GM12872 (cell line): ENCODE measurements at regions not wholly inside any gene's neighbourhood (a gene's known extent, or its start where the extent isn't known, plus 50 kb on each side); places are given as distances from the start of the nearest gene placed in this dataset.

Experiments used
- TF ChIP-seq, protein P1 (sequence below): IDR thresholded peaks from 3 replicates; pipeline ENCODE4 v1.5.1; 2011; ENCODE audit warnings: low read depth, mild to moderate bottlenecking, low read length, moderate library complexity; ENCODE audit not compliant: insufficient read depth

DNA sequence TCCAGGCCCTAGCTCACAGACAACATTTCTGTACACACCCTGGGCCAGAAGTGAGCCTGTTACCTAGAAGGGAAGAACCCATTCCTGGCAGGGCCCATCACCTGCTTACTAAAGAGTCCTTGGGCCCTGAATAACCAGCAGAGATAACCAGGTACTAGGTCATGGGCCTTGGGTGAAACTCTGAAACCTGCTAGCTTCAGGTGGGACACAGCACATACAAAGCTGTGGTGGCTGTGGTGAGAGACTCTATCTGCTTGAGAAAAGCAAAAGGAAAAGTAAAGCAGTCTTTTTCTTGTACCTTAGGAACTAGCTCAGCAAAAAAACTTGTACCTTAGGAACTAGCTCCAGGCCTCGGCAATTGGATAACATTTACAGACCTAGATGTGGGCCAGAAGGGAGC lies 1895.9 kb upstream of the PCDH20 start:
- TF ChIP-seq, protein P1, sequence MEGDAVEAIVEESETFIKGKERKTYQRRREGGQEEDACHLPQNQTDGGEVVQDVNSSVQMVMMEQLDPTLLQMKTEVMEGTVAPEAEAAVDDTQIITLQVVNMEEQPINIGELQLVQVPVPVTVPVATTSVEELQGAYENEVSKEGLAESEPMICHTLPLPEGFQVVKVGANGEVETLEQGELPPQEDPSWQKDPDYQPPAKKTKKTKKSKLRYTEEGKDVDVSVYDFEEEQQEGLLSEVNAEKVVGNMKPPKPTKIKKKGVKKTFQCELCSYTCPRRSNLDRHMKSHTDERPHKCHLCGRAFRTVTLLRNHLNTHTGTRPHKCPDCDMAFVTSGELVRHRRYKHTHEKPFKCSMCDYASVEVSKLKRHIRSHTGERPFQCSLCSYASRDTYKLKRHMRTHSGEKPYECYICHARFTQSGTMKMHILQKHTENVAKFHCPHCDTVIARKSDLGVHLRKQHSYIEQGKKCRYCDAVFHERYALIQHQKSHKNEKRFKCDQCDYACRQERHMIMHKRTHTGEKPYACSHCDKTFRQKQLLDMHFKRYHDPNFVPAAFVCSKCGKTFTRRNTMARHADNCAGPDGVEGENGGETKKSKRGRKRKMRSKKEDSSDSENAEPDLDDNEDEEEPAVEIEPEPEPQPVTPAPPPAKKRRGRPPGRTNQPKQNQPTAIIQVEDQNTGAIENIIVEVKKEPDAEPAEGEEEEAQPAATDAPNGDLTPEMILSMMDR, result no peak

DNA sequence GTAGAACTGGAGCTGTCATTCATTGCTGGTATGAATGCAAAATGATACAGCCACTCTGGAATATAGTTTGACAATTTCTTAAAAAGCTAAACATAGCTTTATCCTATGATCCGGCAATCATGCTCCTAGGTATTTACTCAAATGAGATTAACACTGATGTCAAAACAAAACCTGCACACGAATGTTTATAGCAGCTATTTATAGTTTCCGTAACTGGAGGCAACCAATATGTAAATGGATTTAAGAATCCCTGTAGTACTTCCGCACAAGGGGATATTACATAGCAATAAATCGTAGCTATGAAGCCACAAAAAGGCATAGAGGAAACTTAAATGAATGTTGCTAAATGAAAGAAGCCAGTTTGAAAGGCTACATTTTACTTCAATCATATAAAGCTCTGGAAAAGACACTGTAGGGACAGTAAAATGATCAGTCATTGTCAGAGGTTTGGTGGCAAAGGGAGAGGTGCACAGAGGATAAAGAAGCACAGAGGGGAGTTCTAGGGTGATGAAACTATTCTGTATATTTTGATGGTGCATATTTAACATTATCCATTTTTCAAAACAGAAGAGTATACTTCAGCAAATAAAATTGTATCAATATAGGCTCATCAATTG lies 1893.0 kb upstream of the PCDH20 start:
- TF ChIP-seq, protein P1, result no peak

DNA sequence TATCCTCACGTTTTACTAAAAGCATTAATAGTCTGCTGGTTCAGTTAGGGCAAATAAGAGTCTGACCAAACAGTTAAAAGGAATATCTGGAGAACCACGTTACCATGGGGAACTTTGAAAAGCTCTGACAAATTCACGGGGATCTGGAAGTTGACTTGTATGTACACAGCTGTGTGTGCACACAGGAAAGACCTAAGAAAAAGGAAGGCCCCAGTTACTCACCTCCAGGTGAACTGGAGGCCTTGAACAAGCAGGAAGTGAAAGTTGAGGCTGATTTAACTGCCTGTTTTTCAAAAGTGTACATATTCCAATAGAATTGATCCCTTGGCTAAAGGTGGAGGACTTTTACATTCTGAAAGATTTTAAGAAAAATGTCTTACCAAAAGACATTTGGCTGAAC lies 1891.6 kb upstream of the PCDH20 start:
- TF ChIP-seq, protein P1, result no peak

DNA sequence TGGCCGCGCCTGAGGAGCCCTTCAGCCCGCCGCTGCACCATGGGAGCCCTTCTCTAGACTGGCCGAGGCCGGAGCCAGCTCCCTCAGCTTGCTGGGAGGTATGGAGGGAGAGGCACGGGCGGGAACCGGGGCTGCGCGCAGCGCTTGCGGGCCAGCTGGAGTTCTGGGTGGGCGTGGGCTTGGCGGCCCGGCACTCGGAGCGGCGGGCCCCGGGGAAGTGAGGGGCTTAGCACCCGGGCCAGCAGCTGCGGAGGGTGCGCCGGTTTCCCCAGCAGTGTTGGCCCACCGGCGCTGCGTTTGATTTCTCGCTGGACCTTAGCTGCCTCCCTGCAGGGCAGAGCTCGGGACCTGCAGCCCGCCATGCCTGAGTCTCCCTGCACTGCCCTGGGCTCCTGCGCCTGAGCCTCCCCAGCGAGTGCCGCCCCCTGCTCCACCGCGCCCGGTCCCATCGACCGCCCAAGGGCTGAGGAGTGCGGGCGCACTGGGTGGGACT lies 1890.0 kb upstream of the PCDH20 start:
- TF ChIP-seq, protein P1, result no peak

DNA sequence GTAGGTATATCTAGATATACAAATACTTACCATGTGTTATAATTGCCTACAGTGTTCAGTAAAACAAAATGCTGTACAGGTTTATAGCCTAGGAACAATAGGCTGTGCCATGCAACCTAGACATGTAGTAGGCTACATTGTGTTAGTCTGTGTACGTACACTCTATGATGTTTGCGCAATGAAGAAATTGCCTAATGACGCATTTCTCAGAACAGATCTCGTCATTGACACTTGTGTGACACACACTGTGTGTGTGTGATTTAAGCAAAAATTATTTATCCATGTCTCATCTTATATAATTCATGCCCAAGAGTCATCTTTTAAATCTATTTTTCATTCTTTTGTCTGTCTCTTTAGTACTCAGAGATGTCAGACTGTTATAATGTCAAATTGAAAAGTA lies 1888.8 kb upstream of the PCDH20 start:
- TF ChIP-seq, protein P1, result no peak

DNA sequence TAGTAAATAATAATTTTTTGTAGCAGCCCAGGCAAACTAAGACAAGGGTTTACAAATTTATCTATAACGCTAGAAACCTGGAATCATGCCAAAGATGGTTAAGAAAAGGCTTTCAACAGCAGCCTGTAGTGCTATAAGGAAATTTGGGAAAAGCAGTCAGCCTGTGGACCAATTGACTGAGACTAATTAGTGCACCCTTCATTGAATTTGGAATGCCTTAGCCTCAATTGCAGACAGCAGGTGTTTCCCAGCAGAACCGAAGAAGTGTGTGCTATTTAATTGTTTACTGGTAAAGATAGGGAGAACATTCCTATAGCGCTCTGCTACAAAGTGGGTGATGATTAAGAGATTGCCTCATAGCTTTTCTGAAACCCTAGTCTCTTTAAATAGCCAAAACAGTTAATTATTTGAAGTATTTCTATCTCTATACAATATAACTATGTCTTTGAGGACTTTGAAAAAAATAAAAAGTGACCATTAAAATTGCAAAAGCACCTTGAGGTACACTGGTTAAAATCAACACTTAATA lies 1884.3 kb upstream of the PCDH20 start:
- TF ChIP-seq, protein P1, result no peak

DNA sequence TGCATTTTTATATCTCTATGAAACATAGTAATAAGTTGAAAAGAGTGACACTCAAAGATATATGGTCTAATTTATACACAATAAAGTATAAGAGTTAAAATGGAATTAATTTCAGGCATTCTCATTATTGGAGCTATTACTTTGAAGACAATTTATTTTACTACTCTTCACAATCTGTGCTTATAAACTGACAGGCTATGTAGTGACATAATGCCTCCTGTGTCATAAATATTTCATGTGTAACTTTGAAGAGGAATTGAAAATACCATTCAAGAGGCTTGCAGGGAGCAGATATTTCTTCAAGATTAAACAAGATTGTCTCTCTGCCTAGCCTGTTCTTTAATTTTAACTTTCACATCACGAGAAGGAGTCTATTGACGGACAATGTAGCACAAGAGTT lies 1881.5 kb upstream of the PCDH20 start:
- TF ChIP-seq, protein P1, result no peak

DNA sequence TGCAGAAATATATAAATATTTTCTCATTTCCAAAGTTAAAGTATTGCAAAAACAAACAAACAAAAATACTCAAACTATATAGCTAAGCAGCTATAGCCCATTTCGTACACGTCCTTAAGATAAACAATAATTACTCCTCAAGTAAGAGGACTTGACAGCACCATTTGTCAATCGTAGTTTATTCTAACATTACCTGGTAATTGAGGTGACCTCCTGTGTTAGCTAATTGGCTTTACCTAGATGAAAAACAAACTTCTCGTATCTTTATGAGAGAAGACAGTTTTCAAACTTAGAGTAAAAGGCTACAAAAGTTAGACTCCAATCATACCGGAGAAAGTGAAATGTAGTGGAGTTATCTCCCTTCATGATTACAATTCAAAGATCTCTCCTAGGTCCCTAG lies 1876.1 kb upstream of the PCDH20 start:
- TF ChIP-seq, protein P1, result no peak
